ENCODE measurements at regions not wholly inside any gene's neighbourhood (a gene's known extent, or its start where the extent isn't known, plus 50 kb on each side); places are given as distances from the start of the nearest gene placed in this dataset.

GRCh38 chr5:3542769-3543168 is 52.9 kb upstream of the IRX1 start:
- DNase-seq = no peak

DNA sequence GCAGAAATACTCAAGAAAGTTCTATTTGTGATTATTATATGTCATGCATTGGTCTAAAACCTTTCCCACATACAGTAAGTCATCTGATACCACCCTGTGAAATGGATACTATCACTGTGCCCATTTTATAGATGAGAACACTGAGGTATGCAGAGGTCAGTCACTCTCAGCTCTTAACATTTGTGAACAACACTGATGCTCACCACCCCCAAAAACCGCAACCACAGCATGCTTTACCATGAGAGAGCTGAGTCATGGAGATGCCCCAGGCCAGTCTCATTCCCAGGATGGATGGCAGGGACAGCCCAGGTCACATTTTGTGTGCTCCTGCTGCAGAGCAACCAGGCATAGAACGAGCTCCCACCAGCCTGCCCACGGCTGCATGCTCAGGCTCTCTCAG is 53.5 kb upstream of the IRX1 start:
- DNase-seq = no peak

DNA sequence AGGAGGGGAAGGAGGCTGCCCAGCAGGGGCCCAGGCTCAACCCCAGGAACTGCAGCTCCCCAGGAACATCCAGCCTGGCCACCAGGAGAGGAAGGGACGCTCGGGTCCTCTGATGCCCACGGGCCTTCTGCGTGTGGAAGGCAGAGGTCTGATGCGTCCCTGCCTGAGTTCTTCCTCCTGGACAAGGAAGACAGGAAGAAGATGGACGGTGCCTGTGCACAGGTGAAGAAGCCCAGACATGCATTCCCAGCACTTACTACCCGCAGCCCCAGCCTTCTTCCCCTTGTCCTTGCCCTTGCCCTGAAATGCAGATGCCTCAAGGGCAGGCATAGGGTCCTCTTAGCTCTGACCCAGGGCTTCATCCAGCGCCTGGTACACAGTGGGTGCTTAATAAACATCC is 56.7 kb upstream of the IRX1 start:
- no peak for DNase-seq

GRCh38 chr5:3537942-3538341 is 57.7 kb upstream of the IRX1 start:
- no peak for DNase-seq

DNA sequence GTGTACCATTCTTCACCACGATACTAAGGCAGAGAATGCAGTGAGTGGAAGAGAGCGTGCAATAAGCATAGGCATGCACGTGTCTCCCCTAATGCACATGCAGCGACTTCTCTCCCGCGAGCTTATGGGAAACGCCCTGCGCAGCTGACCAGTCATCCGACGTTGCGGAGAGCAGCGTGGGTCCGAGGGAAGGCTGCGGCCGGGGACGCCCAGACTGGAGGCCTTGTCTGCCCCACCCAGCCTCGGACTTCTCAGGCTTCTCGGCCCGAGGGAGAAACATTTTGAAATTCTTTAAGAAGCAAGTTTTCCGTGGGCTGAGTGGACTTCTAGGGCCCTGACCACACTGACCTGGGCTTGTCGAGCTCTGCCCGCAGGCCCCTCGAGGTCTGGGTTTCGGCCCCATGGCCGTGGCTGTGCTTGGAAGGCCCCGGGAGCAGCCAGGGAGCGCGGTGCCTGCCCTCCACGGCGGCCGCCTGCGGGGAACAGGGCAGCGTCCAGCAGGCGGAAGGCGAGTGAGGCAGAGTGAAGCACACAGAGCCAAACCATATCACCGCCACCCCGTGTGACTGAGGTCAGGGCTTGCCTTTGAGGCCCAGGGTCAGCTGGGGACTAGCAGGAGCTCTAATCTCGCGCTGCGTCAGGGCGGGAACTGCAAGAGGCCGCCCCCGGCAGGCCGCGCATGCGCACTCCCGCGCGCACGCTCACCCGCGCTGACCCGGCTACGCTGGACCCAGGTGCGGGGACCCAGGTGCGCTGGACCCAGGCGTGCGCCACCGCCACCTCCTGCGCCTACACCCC is 60.0 kb upstream of the IRX1 start:
- DNase-seq = no peak

DNA sequence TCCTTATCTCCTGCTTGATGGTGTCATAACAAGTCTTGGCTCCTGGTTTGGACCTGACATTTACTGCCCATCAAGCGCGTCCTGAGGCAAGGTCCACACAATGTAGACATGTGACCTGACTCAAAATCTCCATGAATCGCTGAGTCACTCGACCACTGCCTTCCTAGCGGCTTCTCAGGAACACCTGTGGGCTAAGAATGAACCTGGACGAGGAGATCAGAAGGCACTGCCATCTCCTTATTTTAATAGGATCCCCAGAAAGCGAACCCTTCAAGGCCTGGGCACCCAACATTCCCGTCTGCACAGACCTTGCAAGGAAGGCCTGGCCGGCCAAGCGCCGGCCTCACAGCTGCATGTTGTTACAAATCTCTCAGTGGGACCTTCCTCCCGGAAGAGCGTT is 60.6 kb upstream of the IRX1 start:
- no peak for DNase-seq

DNA sequence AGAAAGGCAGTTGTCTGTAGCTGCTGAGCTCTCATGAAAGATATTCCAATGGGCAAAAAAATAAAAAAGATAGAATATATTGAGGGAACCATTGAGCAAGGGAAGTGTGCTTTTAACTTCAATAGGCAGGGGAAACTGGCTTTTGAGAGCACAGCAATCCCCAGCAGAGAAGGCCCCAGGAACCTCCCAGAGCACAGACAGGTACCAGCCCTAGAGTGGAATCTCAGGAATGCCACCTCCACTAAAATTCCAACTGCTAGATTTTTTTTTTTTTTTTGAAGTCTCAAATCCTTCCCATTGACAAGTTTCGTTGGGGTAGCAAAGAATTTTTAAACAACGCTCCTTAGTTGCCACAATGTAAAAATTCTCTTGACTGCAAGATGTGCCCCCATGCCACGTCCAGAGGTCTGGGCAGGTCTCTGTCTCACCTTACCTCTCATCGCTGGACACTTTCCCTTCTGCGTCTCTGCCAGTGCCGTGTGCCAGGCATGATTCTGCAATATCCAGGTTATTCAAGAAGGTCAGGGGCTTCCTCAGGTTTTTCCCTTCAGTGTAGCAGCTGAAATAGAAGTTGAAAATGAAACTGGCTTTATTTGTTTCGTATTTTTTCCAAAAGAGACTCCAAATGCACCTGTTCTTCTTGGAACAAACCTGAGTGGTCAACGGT is 64.2 kb upstream of the IRX1 start:
- DNase-seq = no peak

- no peak for DNase-seq
Observed at GRCh38 chr5:3530251-3530650, 65.4 kb upstream of the IRX1 start.

DNA sequence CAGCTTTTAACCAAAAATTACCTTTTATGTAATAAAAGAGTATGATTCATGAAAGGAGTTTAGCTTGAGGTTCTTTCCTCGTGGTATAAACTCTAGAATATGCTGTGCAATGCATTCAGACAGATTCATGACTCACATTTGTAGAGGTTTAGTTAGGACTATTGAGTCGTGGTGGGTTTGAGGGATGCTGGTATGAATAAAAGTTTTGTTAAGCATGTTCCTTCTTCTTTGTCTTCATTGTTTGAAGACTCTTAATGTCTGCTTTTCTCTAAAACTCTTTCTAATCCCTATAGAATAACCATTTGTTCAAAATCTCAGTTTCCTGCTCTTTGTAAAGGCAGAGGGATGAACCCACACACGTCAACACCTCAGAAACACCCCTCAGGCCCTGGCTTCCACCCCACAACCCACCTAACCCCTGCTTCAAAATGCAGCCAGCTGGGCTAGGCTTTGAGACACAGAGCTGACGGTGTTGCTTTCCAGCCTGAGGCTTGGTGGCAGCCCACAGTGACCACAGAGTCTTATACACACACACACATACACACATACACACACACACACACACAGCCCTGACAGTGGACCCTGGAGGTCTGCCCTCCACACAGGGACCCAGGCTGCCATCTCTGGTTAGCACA is 69.0 kb upstream of the IRX1 start:
- DNase-seq = no peak

GRCh38 chr5:3522491-3522890 is 73.1 kb upstream of the IRX1 start:
- DNase-seq = no peak

DNA sequence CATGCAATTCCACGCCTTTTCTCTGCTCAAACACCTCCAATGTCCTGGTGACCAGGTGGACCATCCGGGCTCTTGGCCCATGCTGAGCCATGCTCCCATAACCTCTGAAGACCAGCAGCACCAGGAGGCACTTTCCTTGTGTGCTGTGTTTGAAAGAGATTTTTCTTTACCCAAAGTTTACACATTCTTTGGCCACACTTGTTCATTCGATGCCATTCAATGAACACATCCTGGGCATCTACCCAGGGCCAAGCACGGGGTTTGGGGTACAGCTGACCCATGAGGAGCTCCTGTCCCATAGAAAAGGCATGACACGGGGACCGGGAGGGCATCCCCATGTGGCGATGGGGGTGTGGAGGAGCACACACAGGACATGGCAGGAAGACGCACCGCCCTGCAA is 77.1 kb upstream of the IRX1 start:
- no peak for DNase-seq

GRCh38 chr5:3518051-3518450 is 77.6 kb upstream of the IRX1 start:
- no peak for DNase-seq

DNA sequence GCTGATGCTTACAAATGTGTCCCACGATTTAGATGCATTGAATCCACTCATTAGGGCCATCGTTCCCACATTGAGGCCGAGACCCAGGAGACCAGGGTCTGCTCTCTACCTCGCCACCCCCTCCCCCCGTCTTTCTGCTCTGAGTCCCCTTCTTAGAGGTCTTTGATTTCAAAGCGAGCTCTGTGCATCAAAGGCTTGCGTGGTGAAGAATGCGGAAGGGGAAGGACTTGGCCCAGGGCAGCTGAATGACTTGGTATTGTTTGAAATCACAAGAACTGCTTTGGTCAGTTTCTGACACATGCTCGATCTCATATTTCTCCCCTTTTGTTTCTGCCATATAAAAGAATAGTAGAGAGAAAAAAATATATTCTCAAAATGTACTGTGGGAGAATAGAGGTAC is 78.3 kb upstream of the IRX1 start:
- DNase-seq = no peak

GRCh38 chr5:3512361-3513095 is 83.1 kb upstream of the IRX1 start:
- no peak for DNase-seq

GRCh38 chr5:3511934-3512333 is 83.7 kb upstream of the IRX1 start:
- no peak for DNase-seq

GRCh38 chr5:3511519-3511918 is 84.1 kb upstream of the IRX1 start:
- no peak for DNase-seq

GRCh38 chr5:3510642-3511417 is 84.8 kb upstream of the IRX1 start:
- no peak for DNase-seq

DNA sequence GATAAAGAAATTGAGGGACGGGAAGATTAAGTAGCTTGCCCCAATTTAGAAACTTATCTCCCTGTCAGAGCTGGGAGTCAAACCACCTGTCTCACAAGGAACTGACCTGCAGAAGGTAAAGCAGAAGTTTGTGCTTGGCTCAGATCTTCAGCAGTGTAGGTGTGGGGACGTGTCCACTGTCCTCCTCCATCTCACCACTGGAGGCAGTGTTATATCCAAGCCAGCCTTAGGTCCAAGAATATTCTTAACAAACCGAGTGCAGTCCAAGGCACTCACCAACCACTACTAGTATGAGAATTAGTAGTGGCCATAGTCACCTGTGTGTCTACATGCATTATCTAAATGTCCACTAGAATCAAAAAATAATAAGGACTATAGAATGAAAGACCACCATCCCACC is 86.3 kb upstream of the IRX1 start:
- DNase-seq = no peak

DNA sequence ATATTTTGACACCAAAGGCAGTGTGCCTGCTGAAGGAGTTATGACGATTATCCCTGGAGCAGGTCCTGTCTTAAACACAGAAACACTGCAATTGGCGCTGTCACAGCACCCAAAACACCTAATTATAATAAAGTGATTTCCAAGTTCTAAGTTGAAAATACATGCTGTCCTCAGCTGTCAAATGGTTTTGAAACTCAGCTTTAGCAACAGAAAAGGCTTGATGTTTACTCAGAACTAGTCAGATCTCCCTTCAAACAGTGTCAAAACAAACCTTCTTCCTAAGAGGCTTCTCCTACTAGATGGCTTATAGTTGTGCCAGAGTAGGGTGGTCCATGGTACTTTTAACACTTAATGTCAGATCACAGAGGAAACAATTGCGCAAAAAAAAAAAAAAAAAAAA is 87.2 kb upstream of the IRX1 start:
- no peak for DNase-seq

GRCh38 chr5:3490957-3491507 is 104.6 kb upstream of the IRX1 start:
- no peak for DNase-seq

- no peak for DNase-seq
Observed at GRCh38 chr5:3489239-3489843, 106.3 kb upstream of the IRX1 start.

DNA sequence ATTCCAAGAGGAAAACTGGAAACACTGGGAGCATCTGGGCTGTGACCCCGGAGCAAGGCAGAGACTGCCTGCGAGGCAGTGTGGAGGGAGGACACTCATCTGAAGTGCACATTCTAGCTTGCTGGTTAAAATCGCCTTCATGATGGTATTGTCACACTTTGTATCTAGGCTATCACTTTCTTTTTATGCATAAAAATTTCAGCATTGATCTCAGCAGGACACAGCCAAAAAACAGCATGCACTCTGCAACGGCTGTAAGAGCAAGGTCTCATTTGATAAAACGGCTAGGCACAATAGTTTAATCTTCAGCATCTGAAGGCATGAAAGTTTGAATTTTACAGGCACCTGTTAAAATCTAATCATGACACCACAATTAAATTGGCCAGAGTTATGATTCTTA is 110.8 kb upstream of the IRX1 start:
- no peak for DNase-seq

All from activated CD8-positive, alpha-beta memory T cell treated with anti-CD3 and anti-CD28 coated beads, Interleukin-2, amount 50 U/mL, for 48 hours (primary cell).